Epithelial cell of prostate (primary cell): ENCODE measurements at regions not wholly inside any gene's neighbourhood (a gene's known extent, or its start where the extent isn't known, plus 50 kb on each side); places are given as distances from the start of the nearest gene placed in this dataset.

Source experiments
- DNase-seq: peaks from one replicate; pipeline ENCODE4 v3.0.0-alpha.2; 2011; ENCODE audit warnings: low read depth, low spot score
- H3K27ac ChIP-seq: fragments of 450-650 bp; 2 replicates; pipeline ENCODE4 v1.5.1; 2017; ENCODE audit warnings: mild to moderate bottlenecking

DNA sequence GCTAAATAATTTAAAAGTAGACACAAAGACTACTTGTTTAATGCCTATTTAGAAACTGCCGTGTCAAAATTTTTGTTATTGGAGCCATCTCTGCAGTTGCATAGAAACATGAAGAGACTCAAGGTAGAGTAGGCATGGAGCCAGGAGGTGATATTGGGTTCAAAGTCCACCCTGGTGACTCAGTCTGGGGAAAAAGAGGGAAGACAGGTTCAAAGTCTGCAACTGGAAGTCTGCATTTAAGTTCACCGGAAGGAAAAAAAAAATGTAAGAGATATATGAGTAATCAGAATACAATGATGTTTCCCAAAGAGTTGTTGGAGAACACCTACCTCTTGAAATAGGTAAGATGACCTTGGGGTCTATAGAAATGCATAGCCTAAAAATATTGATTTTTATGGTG is 67.4 kb upstream of the QRFPR start:
- H3K27ac ChIP-seq, result no peak overlapping the region
- no peak for DNase-seq

DNA sequence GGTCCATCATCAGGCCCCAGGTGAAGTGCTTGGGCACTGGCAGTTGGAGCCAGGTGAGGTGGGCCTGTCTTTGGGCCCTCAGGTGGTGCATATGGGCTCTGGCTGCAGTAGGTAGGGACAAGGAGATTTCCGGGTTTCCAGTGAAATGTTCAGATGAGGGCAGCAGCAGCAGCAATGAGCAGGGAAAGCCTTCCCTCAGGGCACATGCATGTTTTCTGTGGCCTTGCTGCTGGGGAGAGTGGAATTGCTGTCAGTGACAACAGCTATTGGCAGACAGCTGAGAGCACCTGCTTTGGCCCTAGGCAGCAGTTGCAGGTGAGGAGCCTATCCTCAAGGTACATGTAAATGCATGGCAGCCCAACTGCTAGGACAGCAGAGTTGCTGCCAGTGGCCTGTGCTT is 58.9 kb upstream of the QRFPR start:
- no peak for DNase-seq
- no peak overlapping the region for H3K27ac ChIP-seq
